HG03175 (cell line): ENCODE measurements at regions not wholly inside any gene's neighbourhood (a gene's known extent, or its start where the extent isn't known, plus 50 kb on each side); places are given as distances from the start of the nearest gene placed in this dataset.
A peak's percentile ranks its signal among the peaks of the same experiment; 100 is the strongest.

ENCODE experiments used
- ATAC-seq: cut with Tn5 transposase; IDR thresholded peaks from one replicate; pipeline ENCODE4 v1.9.1; 2021; ENCODE audit warnings: mild to moderate bottlenecking, moderate library complexity; ENCODE audit not compliant: unreplicated experiment

DNA sequence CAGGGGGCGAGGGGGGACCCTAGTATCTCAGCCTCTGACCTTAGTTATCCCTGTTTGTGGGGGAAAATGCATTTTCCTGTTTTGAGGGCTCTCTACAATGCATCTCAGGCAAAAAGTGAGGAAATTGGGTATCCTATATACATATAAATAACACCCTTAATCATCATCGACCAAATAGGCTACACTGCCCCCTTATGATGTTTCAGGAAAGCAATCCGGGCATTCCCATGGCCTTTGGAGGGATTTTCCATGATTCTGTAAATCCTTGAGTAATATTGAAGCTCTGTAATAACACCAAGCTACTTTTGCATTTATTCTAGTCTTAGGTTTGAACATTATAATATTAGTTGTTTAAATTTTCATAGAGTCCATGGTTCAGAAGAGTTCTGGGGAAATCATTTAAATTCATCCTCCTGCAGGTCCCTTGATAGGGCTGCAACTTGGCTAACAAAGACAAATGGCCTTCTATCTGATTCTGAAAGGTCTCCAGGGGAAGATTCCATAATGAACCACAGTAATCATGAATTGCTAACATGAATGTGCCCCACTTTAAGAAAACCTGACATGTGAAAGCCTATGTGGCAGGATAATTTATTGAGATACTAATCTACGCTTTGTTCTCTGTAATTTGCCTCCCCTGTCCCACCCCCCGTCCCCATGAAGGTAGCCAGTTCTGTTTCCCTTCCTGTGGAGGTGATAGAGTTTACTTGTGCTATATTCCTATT, 91.5 kb upstream of the SCOC start:
- no peak for ATAC-seq

DNA sequence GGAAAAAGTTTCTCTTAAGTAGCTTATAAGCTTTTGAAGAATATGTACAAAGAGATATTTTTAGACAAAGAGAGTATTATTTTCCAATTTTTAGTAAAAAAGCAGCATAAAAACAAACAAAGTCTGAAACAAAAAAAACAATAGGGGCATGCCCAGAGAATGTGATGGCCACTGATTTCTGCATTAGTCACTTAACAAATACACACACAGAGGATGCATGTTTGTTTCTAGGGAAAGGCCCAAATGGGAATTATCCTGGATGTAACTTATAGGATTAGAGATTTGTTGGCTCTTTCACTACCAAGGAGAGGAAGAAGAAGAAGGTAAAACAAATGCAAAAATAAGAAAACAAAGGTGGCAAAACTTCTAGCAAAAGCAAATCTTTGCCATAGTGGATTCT, 95.9 kb upstream of the SCOC start:
- no peak for ATAC-seq

DNA sequence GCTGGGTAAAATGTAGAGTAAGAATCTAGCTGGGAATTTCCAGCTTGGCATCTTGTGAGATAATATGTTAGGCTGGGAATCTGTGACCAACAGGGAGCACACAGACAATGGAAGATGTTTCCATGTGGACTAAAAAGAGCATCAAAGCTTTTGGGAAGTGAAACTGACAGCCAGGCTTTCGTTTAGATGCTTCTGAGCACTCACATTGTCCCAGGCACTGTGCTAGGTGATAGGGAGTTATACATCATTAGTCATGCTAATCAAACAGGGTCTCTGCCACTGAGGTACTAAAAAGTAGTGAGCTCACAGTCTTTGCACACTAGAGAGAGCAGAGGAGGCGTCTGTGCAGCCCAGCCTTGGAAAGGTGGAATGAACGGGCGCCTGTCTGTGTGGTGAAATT, 101.9 kb upstream of the SCOC start:
- no peak for ATAC-seq

DNA sequence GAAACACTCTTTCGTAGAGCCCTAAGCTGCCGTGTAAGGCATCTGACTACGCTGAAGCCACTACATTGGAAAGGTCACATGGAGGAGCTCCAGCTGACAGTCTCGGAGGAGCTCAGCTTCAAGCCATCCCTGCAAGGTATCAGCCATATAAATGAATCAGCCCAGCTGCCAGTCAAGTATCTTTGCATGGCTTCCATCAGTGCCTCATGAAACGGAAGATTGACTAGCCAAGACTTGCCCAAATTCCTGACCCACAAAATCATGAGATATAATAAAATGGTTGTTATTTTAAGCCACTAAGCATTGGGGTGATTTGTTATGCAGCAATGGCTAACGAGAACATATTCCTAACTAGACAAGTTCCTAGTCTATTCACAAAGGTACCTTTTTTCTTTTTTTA, 104.1 kb upstream of the SCOC start:
- ATAC-seq = no peak

DNA sequence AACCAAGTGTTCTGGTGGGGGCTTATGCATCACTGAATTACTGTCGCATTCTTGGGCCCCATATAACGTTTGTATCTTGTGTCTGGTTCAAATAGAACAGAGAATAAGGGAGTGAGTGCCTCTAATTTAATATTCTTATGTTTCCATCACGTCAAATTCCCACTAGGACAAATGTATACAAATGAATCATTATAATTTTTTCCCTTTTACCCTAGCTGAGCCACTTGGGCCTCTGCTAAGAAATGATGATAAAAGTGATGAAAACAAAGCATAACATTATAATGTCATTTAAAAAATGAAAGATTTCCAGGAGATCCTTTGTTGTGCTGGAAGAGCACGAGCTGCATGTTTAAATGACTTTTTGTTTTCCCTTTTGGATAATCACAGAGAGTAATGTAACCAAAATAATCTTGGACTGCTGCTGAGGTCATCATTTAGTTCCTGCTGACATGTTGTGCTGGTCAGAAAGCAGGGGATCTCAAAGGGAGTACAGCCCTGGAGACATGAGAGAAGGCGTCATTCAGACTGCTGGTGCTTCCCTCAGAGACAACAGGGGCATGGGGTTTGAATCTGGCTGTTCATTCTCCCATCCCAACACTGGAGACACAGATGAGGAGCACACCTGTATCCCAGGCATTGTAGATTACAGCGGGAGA, 105.1 kb upstream of the SCOC start:
- no peak for ATAC-seq

DNA sequence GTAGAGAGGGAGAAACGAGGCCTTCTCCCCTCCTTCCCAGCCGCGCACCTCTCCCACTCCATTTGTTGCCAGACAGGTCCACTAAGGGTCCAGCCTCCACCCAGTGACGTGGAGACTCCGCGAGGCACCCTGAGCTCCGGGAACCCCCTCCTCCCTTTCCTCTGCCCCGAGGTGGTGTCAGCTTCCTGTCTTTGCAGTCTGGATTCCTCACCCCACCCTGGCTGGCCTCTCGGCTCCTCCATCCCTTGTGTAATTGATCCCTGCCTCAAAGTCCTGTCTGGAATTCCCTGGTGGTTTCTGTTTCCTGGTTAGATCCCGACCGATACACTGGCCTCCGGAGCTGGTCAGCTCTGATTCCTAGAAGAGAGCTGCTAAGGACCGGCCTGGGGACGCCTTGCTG, 105.9 kb upstream of the SCOC start:
- no peak for ATAC-seq

DNA sequence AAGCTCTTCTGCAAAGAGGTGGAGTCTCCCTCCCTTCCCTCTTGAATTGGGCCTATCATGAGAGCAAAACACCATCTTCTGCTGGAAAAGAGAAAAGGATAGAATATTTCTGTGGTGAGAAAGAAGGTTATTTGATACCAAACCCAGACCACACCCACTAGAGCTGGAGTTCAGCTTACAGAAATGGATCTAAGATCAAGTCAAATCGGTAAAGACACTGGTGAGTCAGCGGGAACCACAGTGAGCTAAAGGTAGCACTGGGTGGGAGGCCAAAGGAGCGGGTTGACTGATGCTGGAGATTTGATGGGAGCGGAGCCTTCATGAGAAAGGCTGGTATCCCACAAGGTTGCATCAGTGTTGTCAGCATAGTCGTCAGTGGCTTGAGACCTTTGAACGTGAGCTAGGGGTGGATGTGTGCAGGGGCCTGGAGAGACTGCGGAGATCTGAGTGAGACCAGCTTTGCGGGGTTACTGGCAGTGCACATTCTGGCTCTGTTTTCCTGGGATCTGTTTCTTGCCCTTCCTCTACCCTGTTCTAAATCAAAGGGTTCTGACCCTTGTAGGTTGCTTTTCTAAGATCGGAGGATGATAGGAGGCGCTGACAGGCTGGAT, 106.4 kb upstream of the SCOC start:
- no peak for ATAC-seq

DNA sequence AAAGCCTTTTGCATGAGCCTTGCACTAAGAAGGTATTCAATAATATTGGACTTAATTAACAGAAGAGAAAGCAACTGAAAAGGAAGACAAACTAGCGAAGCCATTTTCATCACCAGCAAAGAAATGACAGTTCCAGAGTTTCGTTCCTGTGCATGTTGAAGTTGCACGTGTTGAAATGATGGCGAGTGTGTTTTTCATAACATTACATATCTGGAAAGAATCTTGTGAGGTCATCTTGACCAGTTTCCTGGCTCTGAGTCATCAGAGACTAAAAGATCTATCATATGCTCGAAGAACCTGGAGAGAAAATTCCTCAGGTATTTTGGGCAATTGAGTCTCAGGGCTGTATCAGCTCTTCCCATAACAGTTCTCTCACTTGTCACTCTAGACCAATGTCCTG, 106.2 kb upstream of the MAML3 start:
- no peak for ATAC-seq

DNA sequence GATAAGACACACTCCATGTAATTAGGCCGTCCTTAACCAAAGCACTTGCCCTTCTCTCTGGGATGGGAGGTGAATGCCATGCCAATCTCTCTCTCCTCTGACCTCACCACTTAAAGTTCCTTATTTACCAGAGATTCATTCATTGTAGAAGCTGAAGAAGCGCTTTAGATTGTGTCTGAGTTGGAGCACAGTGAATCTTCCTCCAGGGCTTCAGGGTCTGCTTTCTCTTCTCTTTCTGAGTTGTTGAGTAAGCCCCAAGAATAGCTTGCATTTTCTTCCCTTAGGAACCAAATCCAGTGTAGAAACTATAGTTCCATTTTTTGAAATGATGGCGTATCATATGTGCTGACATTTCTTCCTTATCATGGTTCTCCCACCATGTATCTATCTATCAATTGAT, 104.5 kb upstream of the MAML3 start:
- ATAC-seq = no peak

DNA sequence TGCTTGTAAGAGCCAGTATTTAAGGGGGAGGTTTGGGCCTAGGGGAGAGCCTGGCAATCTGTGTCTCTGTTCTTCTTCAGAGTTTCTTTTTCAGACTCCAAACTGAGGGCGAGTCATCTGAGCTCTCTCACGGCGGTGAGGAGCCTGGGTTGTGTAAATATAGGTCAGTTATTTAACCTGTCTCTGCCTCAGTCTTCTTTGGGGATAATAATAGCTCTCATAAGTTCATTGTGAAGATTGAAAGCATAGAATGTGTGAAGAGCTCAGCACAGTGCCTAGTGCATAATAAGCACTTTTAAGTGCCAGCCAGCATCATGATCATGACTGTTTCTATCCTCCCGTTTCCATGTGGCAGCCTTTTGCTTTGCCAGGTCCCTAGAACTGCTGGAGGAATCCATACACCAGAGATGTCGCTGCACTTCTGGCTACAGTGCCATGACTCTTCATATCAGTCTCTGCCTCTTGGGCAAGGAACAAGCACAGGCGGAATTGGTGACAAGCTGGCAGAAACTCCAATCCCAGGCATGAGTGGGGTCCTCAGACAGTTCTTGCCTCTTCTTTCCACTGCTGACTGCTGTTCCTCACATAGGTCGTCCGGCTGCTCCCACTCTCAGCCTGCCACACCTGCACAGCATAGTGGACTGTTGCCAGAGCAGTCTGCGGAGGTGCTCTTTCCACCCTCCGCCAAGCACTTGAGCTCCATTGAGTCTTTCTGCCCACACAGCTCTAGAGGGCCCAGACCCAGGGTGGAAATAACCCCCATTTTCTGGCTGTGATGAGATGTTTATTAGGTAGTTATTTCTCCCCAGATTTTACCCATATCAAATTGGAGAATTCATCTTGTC, 103.7 kb upstream of the MAML3 start:
- ATAC-seq = no peak

DNA sequence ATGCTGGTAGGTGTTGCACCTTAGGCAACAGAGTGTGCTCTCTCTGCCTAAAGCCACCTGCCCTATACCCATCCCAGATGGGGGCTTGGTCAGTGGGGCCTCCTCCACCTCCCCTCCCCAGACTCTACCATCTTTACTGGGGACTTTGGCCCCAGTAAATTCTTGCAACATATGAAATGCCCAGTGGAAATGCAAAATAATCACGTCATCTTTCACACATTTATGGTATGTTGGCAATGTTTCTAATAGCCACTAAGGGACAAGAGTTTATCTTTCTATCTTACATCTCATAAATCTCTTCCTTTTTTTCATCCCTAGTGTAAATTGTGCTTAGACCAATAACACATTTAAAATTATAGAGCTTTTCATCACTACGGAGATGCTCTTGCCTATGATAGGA, 103.0 kb upstream of the MAML3 start:
- ATAC-seq = no peak

DNA sequence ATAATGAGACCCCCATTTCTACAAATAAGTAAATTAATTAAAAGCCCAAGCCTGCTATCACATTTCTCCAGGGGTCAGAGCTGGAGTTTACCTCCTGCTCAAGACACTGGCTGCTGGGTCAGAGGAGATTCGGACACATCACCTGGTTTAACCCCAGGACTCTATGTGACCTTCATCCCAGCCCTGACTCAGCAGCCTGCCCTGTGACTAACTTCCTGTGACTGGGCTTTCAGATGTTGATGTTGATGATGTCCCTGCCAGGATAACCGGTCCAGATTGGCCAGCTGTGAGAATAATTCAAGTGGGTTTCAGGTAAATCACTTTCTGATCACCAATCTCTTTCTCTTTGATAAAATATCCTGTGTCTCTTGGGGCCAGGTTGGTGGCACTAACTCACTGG, 102.4 kb upstream of the MAML3 start:
- ATAC-seq = no peak

DNA sequence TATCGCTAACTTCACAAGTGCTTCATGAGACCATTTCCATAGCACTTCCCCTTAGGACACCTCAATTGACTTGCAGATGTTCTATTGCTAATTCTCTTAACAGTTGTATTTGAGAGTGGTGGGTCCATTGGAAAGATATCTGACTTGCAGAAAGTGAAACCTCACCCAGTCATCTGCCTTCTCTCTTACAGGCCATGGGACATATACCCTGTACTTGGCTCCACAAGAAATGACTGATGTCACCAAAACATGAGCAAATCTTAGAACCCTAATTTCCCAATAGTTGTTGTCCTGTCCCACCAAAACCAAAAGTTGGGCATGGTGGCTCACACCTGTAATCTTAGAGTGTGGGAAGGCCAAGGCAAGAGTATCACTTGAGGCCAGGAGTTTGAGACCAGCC, 101.9 kb upstream of the MAML3 start:
- ATAC-seq = no peak

DNA sequence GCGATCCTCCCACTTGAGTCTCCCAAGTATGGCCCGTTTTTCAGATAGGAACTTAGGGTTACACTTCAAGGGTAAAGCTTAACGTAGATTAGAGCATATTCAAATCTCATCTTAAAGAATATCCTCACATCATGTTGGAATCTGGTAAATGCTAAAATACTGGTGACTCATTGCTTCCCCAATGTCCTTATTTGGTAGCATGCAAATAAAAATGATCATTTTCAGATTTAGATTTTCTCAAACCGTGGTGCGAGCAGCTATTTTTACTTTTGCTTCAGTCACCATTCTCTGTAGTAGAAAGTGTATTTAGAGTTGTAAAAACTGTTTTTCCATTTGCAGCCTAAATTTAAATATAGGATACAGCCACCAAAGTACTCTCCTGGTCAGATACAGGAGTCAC, 101.5 kb upstream of the MAML3 start:
- no peak for ATAC-seq

DNA sequence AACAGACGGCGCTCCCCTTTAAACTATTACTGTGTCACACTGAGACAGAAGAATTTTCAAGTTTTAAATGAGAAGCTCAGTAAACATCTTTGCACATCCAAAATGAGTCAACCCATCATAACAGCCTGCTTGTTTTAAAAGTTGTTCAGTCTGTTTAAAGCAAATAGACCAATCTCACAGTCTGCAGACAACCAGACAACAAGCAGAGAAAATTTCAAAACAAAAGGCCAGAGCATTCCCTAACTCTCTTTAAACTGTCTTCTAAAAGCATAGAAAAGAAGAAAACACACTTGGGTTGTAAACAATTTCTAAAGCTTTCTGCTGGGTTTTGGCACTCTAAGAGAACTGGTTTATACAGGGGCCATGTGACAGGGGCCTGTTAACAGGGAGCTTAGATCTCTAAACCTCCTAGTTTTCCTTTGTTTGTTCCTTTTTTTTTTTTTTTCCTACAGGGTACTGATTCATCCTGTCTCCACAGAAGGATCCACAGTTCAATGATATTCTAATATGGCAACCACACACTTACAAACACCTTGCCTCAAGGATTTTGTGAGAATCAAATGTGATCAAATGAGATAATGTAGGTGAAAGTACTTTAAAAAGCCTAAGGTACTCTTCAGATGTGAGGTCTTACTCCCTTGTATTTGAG, 100.8 kb upstream of the MAML3 start:
- ATAC-seq = no peak

DNA sequence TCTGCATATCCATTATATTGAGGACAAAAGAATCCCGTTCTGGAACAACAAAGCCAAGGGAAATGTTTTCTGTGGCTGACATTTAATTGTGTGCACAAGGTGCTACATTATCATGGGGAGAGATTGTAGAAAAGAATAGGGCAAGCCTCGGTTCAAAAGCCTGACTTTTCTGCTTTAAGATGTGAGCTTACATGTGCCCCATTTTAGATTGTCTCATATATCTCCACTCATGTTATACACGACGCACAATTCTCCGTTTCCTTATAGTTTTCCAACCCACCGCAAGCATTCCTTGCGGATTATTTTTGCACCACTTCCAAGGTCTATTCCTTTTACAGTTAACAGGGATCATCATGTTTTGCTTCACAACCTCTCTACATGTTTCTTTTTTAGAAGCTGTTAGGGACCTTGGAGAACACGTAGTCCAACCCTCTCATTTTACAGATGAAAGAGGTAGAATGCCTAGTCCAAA, 99.6 kb upstream of the MAML3 start:
- ATAC-seq = no peak

DNA sequence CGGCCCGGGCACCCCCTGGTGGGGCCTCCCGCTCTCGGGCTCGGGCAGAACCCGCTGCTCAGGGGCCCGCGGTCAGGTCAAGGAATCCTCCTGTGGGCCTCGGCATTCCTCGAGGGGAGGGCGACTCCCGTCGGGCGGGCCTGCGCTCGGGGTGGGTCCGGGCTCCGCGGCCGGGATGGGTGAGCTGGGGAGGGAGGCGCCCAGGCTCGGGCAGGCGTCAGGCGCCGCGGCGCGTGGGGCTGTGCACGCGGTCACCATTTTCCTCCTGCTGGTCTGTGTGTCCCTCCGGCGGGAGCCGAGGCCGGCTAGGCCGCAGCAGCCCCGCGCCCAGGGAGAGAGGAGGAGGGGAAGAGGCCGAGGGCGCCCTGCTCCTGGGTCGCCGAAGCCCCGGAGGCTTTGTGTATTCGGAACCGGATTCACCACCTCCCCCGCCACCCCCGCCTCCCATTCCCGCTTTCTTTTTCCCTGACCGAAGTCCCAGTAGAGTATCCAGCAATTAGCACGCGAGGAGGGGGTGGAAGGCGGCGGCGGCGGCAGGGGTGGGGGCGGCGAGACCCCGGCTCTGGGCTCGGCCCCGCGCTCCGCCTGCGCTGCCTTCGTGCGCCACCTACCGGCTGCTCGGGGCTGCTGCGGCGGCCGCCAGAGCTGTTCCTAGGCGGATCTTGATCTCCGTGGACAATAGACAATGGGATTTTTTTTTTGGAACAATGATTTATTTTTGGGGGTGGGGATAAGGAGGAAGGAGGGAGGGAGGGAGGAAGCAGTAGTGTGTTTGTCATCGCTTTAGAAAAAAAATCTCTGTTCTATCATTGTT, 99.0 kb upstream of the MAML3 start:
- ATAC-seq = peak; percentile 75

DNA sequence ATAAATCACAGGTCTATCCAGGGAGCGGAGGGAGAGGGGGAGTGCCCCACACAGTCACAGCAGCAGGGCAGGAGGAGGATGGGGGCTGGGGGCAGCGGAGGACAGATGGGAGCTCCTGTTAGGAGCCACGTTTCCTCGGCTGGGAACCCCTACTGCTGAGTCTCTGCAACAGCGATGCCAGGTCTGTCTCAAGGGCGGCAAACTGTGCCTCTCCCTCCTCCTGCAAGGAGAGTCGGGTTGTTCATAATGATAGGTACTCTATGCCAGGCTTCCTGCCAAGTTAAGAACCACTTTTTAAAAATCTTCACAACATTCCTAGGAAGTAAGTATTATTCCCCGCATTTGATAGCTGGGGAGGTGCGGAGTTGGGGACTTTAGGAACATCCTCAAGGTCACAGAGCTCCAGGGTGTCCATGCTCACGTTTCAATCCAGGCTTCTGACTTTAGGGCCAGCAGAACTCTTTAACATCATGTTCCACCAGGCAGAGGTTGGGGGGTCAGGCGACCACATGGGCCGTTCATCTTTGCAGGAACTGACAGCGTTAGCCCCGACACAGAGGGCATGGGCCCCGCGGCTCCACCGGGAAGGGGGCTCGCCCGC, 98.3 kb upstream of the MAML3 start:
- no peak for ATAC-seq

DNA sequence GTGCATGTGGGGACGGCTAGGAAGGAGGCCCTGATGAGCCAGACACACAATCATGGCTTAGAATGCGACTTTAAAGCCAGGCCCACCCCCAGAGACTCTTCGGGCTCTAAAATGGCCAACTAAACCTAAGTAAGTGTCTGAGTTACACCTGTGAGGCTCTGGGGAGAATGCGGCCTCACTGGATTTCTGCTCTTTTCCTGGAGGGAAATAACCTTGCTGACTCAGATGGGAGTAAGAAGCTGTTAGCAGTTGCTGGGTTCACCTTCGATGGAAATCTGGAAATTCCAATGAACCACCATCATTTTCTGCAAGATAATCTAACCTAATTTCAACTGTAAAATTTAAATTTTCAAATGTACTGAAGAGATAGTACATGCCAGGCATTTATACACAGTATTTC, 97.6 kb upstream of the MAML3 start:
- ATAC-seq = no peak
